K562 (cell line): ENCODE measurements at regions not wholly inside any gene's neighbourhood (a gene's known extent, or its start where the extent isn't known, plus 50 kb on each side); places are given as distances from the start of the nearest gene placed in this dataset.

Experiments
- ATAC-seq: fragments of 200-7000 bp; cut with Tn5 transposase; 3 replicates; pipeline ENCODE4 v1.9.1; 2020; ENCODE audit warnings: moderate library complexity
- BruUV-seq: library from RNA; stranded (reverse); fragments of 400-500 nt; replicated peaks from 2 replicates; lab custom pipeline; 2021; lab: Mats Ljungman, UMichigan
- CTCF ChIA-PET: fragments of 300-600 bp; formaldehyde crosslinking; extraction: SDS; loops from one replicate; lab custom pipeline; 2021; ENCODE audit warnings: low intra/inter-chr PET ratio; lab: Yijun Ruan, JAX
- POLR2A ChIA-PET: fragments of 300-600, 350-650 bp; sonication (Branson Sonifier 250); formaldehyde crosslinking; extraction: SDS; loops from one replicate; lab custom pipeline; 2021; ENCODE audit warnings: antibody characterized with exemption, inconsistent platforms; lab: Yijun Ruan, JAX
- DNase-seq, 4 experiments: peaks; one replicate each; pipeline versions ENCODE4 v3.0.0 to v3.0.0-alpha.2; 2011 to 2018; ENCODE audit warnings: low spot score in 3 of 4, mixed read lengths in 3 of 4; ENCODE audit errors: extremely low read depth in 1 of 4
- FAIRE-seq: peaks from 2 replicates; lab custom pipeline; 2011; peaks lifted over from hg19 to GRCh38; lab: Jason Lieb, UNC
- H2AFZ ChIP-seq: 2 replicates; pipeline ENCODE4 v1.6.0; 2011; ENCODE audit warnings: low read depth, low read length, control low read depth, inconsistent platforms
- H3K27ac ChIP-seq: fragments of 200-600 bp; 3 replicates; pipeline ENCODE4 v1.8.0; 2011; ENCODE audit warnings: low read depth, mild to moderate bottlenecking, control low read depth, inconsistent platforms, low read length, moderate library complexity, mixed read lengths; ENCODE audit errors: extremely low read depth
- H3K27me3 ChIP-seq, 2 experiments: fragments of 300-600 bp in 1 of 2; 2 replicates in 1 of 2; 3 replicates in 1 of 2; pipeline versions ENCODE4 v1.6.0 to v1.8.0; 2011; ENCODE audit warnings: inconsistent platforms in 2 of 2, low read length in 2 of 2, mild to moderate bottlenecking in 1 of 2, mixed read lengths in 1 of 2, moderate library complexity in 1 of 2; ENCODE audit not compliant: control insufficient read depth in 2 of 2, insufficient read depth in 2 of 2
- H3K36me3 ChIP-seq: fragments of 300-600 bp; 3 replicates; pipeline ENCODE4 v1.8.0; 2011; ENCODE audit warnings: mild to moderate bottlenecking, low read length, inconsistent platforms; ENCODE audit not compliant: control insufficient read depth, insufficient read depth
- H3K4me1 ChIP-seq, 2 experiments: fragments of 200-600 bp in 1 of 2; replicated peaks in 1 of 2; 2 replicates in 1 of 2; 3 replicates in 1 of 2; pipeline versions ENCODE4 v1.5.1 to v1.8.0; 2011; ENCODE audit warnings: inconsistent platforms in 2 of 2, low read length in 2 of 2, mild to moderate bottlenecking in 1 of 2, mixed read lengths in 1 of 2, moderate library complexity in 1 of 2; ENCODE audit not compliant: control insufficient read depth in 2 of 2, insufficient read depth in 2 of 2
- H3K4me2 ChIP-seq: 2 replicates; pipeline ENCODE4 v1.6.1; 2011; ENCODE audit warnings: low read length, control low read depth, inconsistent platforms, mixed read lengths; ENCODE audit not compliant: insufficient read depth
- H3K4me3 ChIP-seq: fragments of 200-600 bp; sonication (generic), shearing (Covaris generic); 2 replicates; pipeline ENCODE4 v1.5.1; 2016; ENCODE audit warnings: control low read depth, inconsistent platforms
- H3K79me2 ChIP-seq: fragments of 200-600 bp; 3 replicates; pipeline ENCODE4 v1.8.0; 2011; ENCODE audit warnings: low read length, inconsistent platforms; ENCODE audit not compliant: control insufficient read depth, insufficient read depth
- H3K9ac ChIP-seq, 2 experiments: 2 replicates each; pipeline versions ENCODE4 v1.6.0 to v1.6.1; 2011; ENCODE audit warnings: low read depth in 2 of 2, low read length in 2 of 2, control low read depth in 1 of 2, inconsistent platforms in 1 of 2, mild to moderate bottlenecking in 1 of 2, mixed read lengths in 1 of 2; ENCODE audit not compliant: insufficient read depth in 1 of 2
- H3K9me1 ChIP-seq: one replicate; pipeline ENCODE4 v1.6.0; 2011; ENCODE audit warnings: inconsistent platforms, mild to moderate bottlenecking, low read length, moderate library complexity; ENCODE audit not compliant: control insufficient read depth, insufficient read depth
- H3K9me3 ChIP-seq: replicated peaks from 2 replicates; pipeline ENCODE4 v1.5.1; 2011; ENCODE audit warnings: low read depth, low read length, inconsistent platforms; ENCODE audit not compliant: control insufficient read depth, insufficient read depth
- H4K20me1 ChIP-seq: replicated peaks from 2 replicates; pipeline ENCODE4 v1.6.1; 2011; ENCODE audit warnings: low read length, inconsistent platforms, mixed read lengths; ENCODE audit not compliant: control insufficient read depth, insufficient read depth
- DNMT1 ChIP-seq: fragments of 450-650 bp; IDR thresholded peaks from 2 replicates; pipeline ENCODE4 v1.6.1; 2016; ENCODE audit warnings: antibody characterized with exemption, mild to moderate bottlenecking
- HLTF ChIP-seq: fragments of 450-650 bp; IDR thresholded peaks from 2 replicates; pipeline ENCODE4 v1.6.1; 2016
- PCBP1 ChIP-seq: fragments of 200-400 bp; formaldehyde crosslinking; IDR thresholded peaks from 2 replicates; pipeline ENCODE4 v1.6.1; 2018; ENCODE audit warnings: mild to moderate bottlenecking, low read depth, low read length; ENCODE audit not compliant: poor library complexity, severe bottlenecking
- SIN3A ChIP-seq, 2 experiments: fragments of 150-350 bp in 1 of 2; IDR thresholded peaks; 2 replicates each; pipeline ENCODE4 v1.6.1; 2011 to 2016; ENCODE audit warnings: borderline replicate concordance in 2 of 2, low read depth in 2 of 2, low read length in 2 of 2, mild to moderate bottlenecking in 2 of 2, moderate library complexity in 2 of 2; ENCODE audit not compliant: control insufficient read depth in 1 of 2
- TAF1 ChIP-seq: IDR thresholded peaks from 2 replicates; pipeline ENCODE4 v1.6.1; 2011; ENCODE audit warnings: mild to moderate bottlenecking, low read length, moderate library complexity; ENCODE audit not compliant: insufficient read depth, control insufficient read depth, severe bottlenecking; ENCODE audit errors: extremely low read depth
- ZNF134 ChIP-seq: fragments of 250-450 bp; sonication (Bioruptor Pico); conservative IDR thresholded peaks from 2 replicates; pipeline ENCODE4 v1.4.0; 2020
- ZNF3 ChIP-seq: fragments of 250-450 bp; sonication (Bioruptor Pico); IDR thresholded peaks from 2 replicates; pipeline ENCODE4 v1.5.0; 2021; ENCODE audit warnings: mild to moderate bottlenecking, moderate library complexity
- WGBS: fragments of 100-300 bp; shearing (Covaris generic); methylation state at CpG from one replicate; pipeline ENCODE4 v1.1.6; 2016; ENCODE audit warnings: low coverage, mixed read lengths; ENCODE audit not compliant: insufficient coverage; ENCODE audit errors: missing lambda C conversion rate; 5-methylcytosine and 5-hydroxymethylcytosine counted together
- in situ Hi-C: fragments of 300-500 bp; cut with MboI; formaldehyde crosslinking; loops from 4 replicates; pipeline ENCODE4 v1.15.0; 2018; ENCODE audit warnings: inconsistent platforms, mixed read lengths
- intact Hi-C: fragments of 100-400 bp; cut with micrococcal nuclease; formaldehyde crosslinking; loops from 2 replicates; pipeline ENCODE4 v1.14.2; 2022
- TF ChIP-seq, protein P1 (sequence below): fragments of 450-650 bp; IDR thresholded peaks from 2 replicates; pipeline ENCODE4 v1.6.1; 2016; ENCODE audit warnings: missing biosample characterization, missing genetic modification characterization
- TF ChIP-seq, protein P2 (sequence below): fragments of 250-450 bp; sonication (Bioruptor Pico); IDR thresholded peaks from 2 replicates; pipeline ENCODE4 v1.5.0; 2021; ENCODE audit warnings: mild to moderate bottlenecking, borderline replicate concordance
- TF ChIP-seq, protein P3 (sequence below): IDR thresholded peaks from 2 replicates; pipeline ENCODE4 v1.6.1; 2016; ENCODE audit warnings: missing genetic modification characterization, missing compliant biosample characterization
- TF ChIP-seq, protein P4 (sequence below): fragments of 200-800 bp; sonication (Bioruptor generic); IDR thresholded peaks from 2 replicates; pipeline ENCODE4 v1.6.1; 2016; ENCODE audit warnings: missing genetic modification characterization, missing compliant biosample characterization

DNA sequence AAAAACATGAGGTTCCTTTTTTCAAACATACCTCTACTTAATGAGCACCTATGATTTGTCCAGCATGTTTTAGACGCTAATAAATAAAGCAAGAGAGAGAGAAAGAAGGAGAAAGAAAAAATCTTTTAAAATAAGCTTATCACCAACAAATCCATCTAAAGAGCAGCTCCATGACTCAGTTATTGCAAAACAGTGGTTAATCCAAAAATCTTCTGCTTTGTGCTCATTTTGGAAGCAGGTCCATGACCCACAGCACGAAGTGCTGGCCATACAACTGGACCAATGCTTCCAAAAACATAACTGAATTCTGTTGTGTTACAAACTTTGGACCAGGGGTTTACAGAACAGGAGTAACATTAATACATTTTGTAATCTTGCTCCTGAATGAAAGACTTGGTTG is 696.6 kb downstream of the KCNA4 start (continued):
- TF ChIP-seq, protein P1, sequence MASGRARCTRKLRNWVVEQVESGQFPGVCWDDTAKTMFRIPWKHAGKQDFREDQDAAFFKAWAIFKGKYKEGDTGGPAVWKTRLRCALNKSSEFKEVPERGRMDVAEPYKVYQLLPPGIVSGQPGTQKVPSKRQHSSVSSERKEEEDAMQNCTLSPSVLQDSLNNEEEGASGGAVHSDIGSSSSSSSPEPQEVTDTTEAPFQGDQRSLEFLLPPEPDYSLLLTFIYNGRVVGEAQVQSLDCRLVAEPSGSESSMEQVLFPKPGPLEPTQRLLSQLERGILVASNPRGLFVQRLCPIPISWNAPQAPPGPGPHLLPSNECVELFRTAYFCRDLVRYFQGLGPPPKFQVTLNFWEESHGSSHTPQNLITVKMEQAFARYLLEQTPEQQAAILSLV: no peak
- TF ChIP-seq, all 486 proteins: peak for 0

DNA sequence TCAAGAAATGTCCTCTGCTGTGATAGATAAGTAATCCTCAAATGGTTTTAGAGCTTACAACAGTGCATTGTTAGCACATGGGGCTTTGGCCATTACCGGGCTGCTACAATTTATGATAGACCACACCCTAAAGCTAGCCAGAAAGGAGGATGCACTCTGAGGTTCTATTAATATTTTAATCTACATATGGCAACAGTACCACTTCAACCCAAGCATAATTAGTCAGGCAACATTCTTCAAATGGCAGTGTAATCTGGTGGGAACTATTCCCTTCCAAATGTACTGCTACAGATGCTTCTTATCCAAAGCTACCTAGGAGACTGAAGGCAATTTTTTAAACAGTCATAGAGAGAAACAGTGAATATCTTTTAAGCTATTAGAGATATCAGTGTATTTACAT is 697.6 kb downstream of the KCNA4 start:
- no TSS peak for BruUV-seq
- no peaks in the 10 kb centered on the region for H3K27me3 ChIP-seq
- H3K9me3 ChIP-seq: no peaks in the 10 kb centered on the region
- no peaks in the 10 kb centered on the region for H4K20me1 ChIP-seq
- no peaks in the 10 kb centered on the region for H3K9me1 ChIP-seq
- DNase-seq: no peak
- H3K9ac ChIP-seq: no peak overlapping the region
- ATAC-seq: no peak
- no peak overlapping the region for H3K4me3 ChIP-seq
- in situ Hi-C loops: no loop called here
- no peak overlapping the region for H2AFZ ChIP-seq
- no peaks in the 10 kb centered on the region for H3K36me3 ChIP-seq
- WGBS: 0% methylated on average over 1 of the region's 1 CpG
- H3K27ac ChIP-seq: no peak overlapping the region
- no peak for FAIRE-seq
- CTCF ChIA-PET: no interaction called here
- intact Hi-C loops: no loop called here
- POLR2A ChIA-PET: no interaction called here
- H3K4me2 ChIP-seq: no peak overlapping the region
- no peaks in the 10 kb centered on the region for H3K79me2 ChIP-seq
- H3K4me1 ChIP-seq: no peaks in the 10 kb centered on the region
- TF ChIP-seq ZNF134 (CRISPR knock-in tag): no peak
- TF ChIP-seq HLTF: no peak
- no peak for TF ChIP-seq DNMT1
- TF ChIP-seq, protein P2, sequence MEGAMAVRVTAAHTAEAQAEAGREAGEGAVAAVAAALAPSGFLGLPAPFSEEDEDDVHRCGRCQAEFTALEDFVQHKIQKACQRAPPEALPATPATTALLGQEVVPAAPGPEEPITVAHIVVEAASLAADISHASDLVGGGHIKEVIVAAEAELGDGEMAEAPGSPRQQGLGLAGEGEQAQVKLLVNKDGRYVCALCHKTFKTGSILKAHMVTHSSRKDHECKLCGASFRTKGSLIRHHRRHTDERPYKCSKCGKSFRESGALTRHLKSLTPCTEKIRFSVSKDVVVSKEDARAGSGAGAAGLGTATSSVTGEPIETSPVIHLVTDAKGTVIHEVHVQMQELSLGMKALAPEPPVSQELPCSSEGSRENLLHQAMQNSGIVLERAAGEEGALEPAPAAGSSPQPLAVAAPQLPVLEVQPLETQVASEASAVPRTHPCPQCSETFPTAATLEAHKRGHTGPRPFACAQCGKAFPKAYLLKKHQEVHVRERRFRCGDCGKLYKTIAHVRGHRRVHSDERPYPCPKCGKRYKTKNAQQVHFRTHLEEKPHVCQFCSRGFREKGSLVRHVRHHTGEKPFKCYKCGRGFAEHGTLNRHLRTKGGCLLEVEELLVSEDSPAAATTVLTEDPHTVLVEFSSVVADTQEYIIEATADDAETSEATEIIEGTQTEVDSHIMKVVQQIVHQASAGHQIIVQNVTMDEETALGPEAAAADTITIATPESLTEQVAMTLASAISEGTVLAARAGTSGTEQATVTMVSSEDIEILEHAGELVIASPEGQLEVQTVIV (CRISPR knock-in tag): no peak
- TF ChIP-seq TAF1: no peak
- TF ChIP-seq SIN3A (IDR thresholded peaks at IDR 0.05; ENCODE audit: borderline replicate concordance in 2 of 2, control insufficient read depth in 1 of 2, low read depth in 2 of 2, low read length in 2 of 2): no peak
- no peak for TF ChIP-seq PCBP1
- TF ChIP-seq, protein P3, sequence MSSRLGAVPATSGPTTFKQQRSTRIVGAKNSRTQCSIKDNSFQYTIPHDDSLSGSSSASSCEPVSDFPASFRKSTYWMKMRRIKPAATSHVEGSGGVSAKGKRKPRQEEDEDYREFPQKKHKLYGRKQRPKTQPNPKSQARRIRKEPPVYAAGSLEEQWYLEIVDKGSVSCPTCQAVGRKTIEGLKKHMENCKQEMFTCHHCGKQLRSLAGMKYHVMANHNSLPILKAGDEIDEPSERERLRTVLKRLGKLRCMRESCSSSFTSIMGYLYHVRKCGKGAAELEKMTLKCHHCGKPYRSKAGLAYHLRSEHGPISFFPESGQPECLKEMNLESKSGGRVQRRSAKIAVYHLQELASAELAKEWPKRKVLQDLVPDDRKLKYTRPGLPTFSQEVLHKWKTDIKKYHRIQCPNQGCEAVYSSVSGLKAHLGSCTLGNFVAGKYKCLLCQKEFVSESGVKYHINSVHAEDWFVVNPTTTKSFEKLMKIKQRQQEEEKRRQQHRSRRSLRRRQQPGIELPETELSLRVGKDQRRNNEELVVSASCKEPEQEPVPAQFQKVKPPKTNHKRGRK (tag): no peak
- TF ChIP-seq, protein P4, sequence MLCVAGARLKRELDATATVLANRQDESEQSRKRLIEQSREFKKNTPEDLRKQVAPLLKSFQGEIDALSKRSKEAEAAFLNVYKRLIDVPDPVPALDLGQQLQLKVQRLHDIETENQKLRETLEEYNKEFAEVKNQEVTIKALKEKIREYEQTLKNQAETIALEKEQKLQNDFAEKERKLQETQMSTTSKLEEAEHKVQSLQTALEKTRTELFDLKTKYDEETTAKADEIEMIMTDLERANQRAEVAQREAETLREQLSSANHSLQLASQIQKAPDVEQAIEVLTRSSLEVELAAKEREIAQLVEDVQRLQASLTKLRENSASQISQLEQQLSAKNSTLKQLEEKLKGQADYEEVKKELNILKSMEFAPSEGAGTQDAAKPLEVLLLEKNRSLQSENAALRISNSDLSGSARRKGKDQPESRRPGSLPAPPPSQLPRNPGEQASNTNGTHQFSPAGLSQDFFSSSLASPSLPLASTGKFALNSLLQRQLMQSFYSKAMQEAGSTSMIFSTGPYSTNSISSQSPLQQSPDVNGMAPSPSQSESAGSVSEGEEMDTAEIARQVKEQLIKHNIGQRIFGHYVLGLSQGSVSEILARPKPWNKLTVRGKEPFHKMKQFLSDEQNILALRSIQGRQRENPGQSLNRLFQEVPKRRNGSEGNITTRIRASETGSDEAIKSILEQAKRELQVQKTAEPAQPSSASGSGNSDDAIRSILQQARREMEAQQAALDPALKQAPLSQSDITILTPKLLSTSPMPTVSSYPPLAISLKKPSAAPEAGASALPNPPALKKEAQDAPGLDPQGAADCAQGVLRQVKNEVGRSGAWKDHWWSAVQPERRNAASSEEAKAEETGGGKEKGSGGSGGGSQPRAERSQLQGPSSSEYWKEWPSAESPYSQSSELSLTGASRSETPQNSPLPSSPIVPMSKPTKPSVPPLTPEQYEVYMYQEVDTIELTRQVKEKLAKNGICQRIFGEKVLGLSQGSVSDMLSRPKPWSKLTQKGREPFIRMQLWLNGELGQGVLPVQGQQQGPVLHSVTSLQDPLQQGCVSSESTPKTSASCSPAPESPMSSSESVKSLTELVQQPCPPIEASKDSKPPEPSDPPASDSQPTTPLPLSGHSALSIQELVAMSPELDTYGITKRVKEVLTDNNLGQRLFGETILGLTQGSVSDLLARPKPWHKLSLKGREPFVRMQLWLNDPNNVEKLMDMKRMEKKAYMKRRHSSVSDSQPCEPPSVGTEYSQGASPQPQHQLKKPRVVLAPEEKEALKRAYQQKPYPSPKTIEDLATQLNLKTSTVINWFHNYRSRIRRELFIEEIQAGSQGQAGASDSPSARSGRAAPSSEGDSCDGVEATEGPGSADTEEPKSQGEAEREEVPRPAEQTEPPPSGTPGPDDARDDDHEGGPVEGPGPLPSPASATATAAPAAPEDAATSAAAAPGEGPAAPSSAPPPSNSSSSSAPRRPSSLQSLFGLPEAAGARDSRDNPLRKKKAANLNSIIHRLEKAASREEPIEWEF (CRISPR knock-in tag): no peak
- no peak for TF ChIP-seq ZNF3 (CRISPR knock-in tag)
